SK-N-SH treated with all-trans-retinoic acid at 6 μM for 48 hours (cell line): ENCODE measurements at regions not wholly inside any gene's neighbourhood (a gene's known extent, or its start where the extent isn't known, plus 50 kb on each side); places are given as distances from the start of the nearest gene placed in this dataset.

Experiments used
- ATAC-seq: fragments of 200-7000 bp; cut with Tn5 transposase; 3 replicates; pipeline ENCODE4 v1.9.1; 2020; ENCODE audit warnings: mild to moderate bottlenecking, moderate library complexity
- ARNTL ChIP-seq: fragments of 450-650 bp; formaldehyde crosslinking; IDR thresholded peaks from 2 replicates; pipeline ENCODE4 v1.5.0; 2020; ENCODE audit warnings: low read depth, mild to moderate bottlenecking, moderate library complexity, borderline replicate concordance
- BACH2 ChIP-seq: fragments of 250-450 bp; sonication (Bioruptor Pico); IDR thresholded peaks from 2 replicates; pipeline ENCODE4 v1.9.0; 2021; ENCODE audit warnings: mild to moderate bottlenecking, borderline replicate concordance
- CREB5 ChIP-seq: fragments of 250-450 bp; sonication (Bioruptor Pico); IDR thresholded peaks from 2 replicates; pipeline ENCODE4 v1.5.1; 2020; ENCODE audit warnings: low read depth, mild to moderate bottlenecking, moderate library complexity
- CSDC2 ChIP-seq: fragments of 250-450 bp; sonication (Bioruptor Pico); IDR thresholded peaks from 2 replicates; pipeline ENCODE4 v1.5.0; 2020; ENCODE audit warnings: mild to moderate bottlenecking, moderate library complexity
- GLIS3 ChIP-seq: fragments of 250-450 bp; sonication (Bioruptor Pico); IDR thresholded peaks from 2 replicates; pipeline ENCODE4 v1.5.0; 2020; ENCODE audit warnings: mild to moderate bottlenecking, moderate library complexity
- ISL1 ChIP-seq: fragments of 250-450 bp; sonication (Bioruptor Pico); IDR thresholded peaks from 2 replicates; pipeline ENCODE4 v2.1.2; 2022; ENCODE audit warnings: mild to moderate bottlenecking, moderate library complexity
- OSR1 ChIP-seq: fragments of 250-450 bp; sonication (Bioruptor Pico); IDR thresholded peaks from 2 replicates; pipeline ENCODE4 v1.8.0; 2022; ENCODE audit warnings: moderate library complexity, mild to moderate bottlenecking, inconsistent platforms
- POU6F1 ChIP-seq: fragments of 250-450 bp; sonication (Bioruptor Pico); IDR thresholded peaks from 2 replicates; pipeline ENCODE4 v1.8.0; 2021; ENCODE audit warnings: low read depth, mild to moderate bottlenecking, moderate library complexity, borderline replicate concordance
- PPARA ChIP-seq: fragments of 250-450 bp; sonication (Bioruptor Pico); IDR thresholded peaks from 2 replicates; pipeline ENCODE4 v1.5.0; 2020; ENCODE audit warnings: mild to moderate bottlenecking, borderline replicate concordance
- RARB ChIP-seq: fragments of 250-450 bp; sonication (Bioruptor Pico); IDR thresholded peaks from 2 replicates; pipeline ENCODE4 v1.8.0; 2021; ENCODE audit warnings: mild to moderate bottlenecking, moderate library complexity
- SNAI2 ChIP-seq: fragments of 250-450 bp; sonication (Bioruptor Pico); IDR thresholded peaks from 2 replicates; pipeline ENCODE4 v1.5.0; 2020; ENCODE audit warnings: mild to moderate bottlenecking, moderate library complexity
- TCF4 ChIP-seq: fragments of 250-450 bp; sonication (Bioruptor Pico); IDR thresholded peaks from 2 replicates; pipeline ENCODE4 v1.8.0; 2021; ENCODE audit warnings: mild to moderate bottlenecking, moderate library complexity, borderline replicate concordance
- TOX ChIP-seq: fragments of 250-450 bp; sonication (Bioruptor Pico); IDR thresholded peaks from 2 replicates; pipeline ENCODE4 v1.8.0; 2021; ENCODE audit warnings: mild to moderate bottlenecking, moderate library complexity, borderline replicate concordance
- TSHZ2 ChIP-seq: fragments of 250-450 bp; sonication (Bioruptor Pico); IDR thresholded peaks from 2 replicates; pipeline ENCODE4 v1.5.0; 2020; ENCODE audit warnings: mild to moderate bottlenecking, moderate library complexity
- ZFP30 ChIP-seq: fragments of 450-650 bp; formaldehyde crosslinking; IDR thresholded peaks from 2 replicates; pipeline ENCODE4 v1.5.0; 2022; ENCODE audit warnings: mild to moderate bottlenecking, moderate library complexity
- ZNF565 ChIP-seq: fragments of 450-650 bp; formaldehyde crosslinking; conservative IDR thresholded peaks from 2 replicates; pipeline ENCODE4 v1.5.0; 2020; ENCODE audit warnings: low read depth, mild to moderate bottlenecking, moderate library complexity
- ZNF70 ChIP-seq: fragments of 450-650 bp; formaldehyde crosslinking; IDR thresholded peaks from 2 replicates; pipeline ENCODE4 v1.5.0; 2020; ENCODE audit warnings: mild to moderate bottlenecking, moderate library complexity
- ZNF8 ChIP-seq: fragments of 450-650 bp; formaldehyde crosslinking; IDR thresholded peaks from 2 replicates; pipeline ENCODE4 v1.5.0; 2020; ENCODE audit warnings: mild to moderate bottlenecking, moderate library complexity
- TF ChIP-seq, protein P1 (sequence below): fragments of 250-450 bp; sonication (Bioruptor Pico); IDR thresholded peaks from 2 replicates; pipeline ENCODE4 v1.8.0; 2020; ENCODE audit warnings: mild to moderate bottlenecking, moderate library complexity, borderline replicate concordance

DNA sequence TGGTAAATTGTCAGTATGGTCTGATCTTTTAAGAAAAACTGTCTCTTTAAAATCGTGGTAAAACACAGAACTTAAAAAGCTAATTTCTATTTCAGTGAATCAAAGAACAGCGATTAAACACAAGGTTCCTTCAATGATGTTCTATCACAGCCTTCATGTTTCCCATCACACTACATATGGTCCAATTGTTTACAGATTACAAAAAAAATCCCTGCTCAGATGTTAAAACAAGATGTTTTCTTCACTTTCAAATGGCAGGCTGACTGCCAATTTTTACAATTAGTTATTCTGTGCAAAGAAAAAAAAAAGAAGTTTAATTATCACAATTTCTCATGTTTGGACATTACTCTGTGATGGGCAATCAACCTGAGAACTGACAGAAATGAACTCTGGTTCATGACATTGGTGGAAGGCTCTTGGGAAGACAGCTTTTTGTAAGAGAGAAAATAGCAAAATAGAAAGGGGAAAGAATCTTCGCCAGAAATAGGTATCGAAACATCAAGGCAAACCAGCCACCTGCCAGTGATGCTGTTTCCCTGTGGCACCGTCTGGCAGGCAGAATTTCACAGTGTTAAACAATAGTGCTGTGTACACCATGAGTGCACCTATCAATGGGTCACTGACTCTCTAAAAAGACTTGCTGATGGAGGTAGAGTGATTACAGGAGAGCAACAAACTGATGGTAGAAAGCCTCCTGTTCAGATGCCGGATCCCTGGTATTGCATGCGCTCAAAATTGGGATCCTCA, 1020.0 kb upstream of the ARRDC3 start:
- TF ChIP-seq ZFP30 (CRISPR knock-in tag) (no peak), SNAI2 (no peak), ZNF8 (CRISPR knock-in tag) (no peak), TCF4 (no peak), GLIS3 (CRISPR knock-in tag) (no peak), POU6F1 (CRISPR knock-in tag) (no peak), TSHZ2 (CRISPR knock-in tag) (no peak), OSR1 (CRISPR knock-in tag) (no peak), ZNF70 (CRISPR knock-in tag) (no peak)
- no peak for ATAC-seq

DNA sequence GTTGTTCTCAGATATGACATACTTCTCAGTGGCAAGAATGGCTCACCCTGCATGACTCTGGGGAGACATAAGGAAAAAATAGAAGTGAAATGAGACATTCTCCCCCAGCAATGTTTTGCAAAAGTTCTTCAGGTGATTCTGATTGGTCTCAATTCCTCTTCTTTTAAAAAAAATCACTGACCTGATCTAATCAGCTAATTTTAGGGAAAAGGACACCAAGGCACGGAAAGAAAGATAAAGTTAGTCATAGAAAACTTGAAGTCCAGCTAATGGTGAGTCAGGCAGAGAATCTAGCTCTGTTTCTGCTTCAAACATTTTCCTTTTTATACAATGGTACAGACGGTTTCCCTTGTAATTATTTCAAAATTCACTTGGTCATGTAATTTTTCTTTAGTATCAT, 1018.9 kb upstream of the ARRDC3 start:
- no peak for TF ChIP-seq ZNF70 (CRISPR knock-in tag)
- TF ChIP-seq TOX: no peak
- TF ChIP-seq BACH2 (CRISPR knock-in tag): no peak
- TF ChIP-seq, protein P1, sequence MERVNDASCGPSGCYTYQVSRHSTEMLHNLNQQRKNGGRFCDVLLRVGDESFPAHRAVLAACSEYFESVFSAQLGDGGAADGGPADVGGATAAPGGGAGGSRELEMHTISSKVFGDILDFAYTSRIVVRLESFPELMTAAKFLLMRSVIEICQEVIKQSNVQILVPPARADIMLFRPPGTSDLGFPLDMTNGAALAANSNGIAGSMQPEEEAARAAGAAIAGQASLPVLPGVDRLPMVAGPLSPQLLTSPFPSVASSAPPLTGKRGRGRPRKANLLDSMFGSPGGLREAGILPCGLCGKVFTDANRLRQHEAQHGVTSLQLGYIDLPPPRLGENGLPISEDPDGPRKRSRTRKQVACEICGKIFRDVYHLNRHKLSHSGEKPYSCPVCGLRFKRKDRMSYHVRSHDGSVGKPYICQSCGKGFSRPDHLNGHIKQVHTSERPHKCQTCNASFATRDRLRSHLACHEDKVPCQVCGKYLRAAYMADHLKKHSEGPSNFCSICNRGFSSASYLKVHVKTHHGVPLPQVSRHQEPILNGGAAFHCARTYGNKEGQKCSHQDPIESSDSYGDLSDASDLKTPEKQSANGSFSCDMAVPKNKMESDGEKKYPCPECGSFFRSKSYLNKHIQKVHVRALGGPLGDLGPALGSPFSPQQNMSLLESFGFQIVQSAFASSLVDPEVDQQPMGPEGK (CRISPR knock-in tag): no peak
- no peak for TF ChIP-seq RARB (CRISPR knock-in tag)
- TF ChIP-seq SNAI2: no peak
- TF ChIP-seq ZNF565: no peak
- no peak for TF ChIP-seq ARNTL (CRISPR knock-in tag)
- TF ChIP-seq CREB5 (CRISPR knock-in tag): no peak
- no peak for TF ChIP-seq ISL1
- ATAC-seq: 0 out of 3 replicates have a peak, but pooled peaks have one; percentile 22

DNA sequence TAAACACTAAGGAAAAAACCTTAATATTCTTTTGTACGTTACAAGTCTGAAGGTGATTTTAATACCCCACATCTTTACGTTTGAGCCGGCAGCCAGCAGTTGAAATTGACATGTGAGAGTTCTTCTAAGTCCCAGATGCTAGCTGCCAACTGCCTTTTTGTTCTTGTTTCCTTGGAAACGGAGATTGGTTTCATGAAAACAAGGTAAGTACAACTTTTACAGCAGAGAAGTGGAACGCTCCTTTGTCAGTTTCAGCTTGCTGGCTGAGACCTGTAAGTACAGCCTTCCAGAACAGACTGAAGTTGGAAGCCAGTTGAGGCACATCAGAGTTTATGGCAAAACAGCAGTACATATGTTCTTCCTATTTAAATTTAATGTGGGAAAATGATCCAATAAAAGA, 1018.4 kb upstream of the ARRDC3 start:
- peak; percentile 54 for ATAC-seq
- no peak for TF ChIP-seq GLIS3 (CRISPR knock-in tag)
- TF ChIP-seq ZNF8 (CRISPR knock-in tag): no peak
- TF ChIP-seq ZNF565: no peak
- no peak for TF ChIP-seq RARB (CRISPR knock-in tag)
- no peak for TF ChIP-seq TOX
- TF ChIP-seq PPARA (CRISPR knock-in tag): no peak
- no peak for TF ChIP-seq ISL1
- no peak for TF ChIP-seq SNAI2
- TF ChIP-seq CSDC2 (CRISPR knock-in tag): no peak
- TF ChIP-seq TSHZ2 (CRISPR knock-in tag): no peak
- no peak for TF ChIP-seq CREB5 (CRISPR knock-in tag)
- TF ChIP-seq, protein P1 (CRISPR knock-in tag): no peak
